ENCODE measurements at regions not wholly inside any gene's neighbourhood (a gene's known extent, or its start where the extent isn't known, plus 50 kb on each side); places are given as distances from the start of the nearest gene placed in this dataset.

GRCh38 chr3:105039004-105039403 is 327.7 kb upstream of the ALCAM start (continued):
- no peak for TF ChIP-seq TSHZ2 (CRISPR knock-in tag; IDR thresholded peaks at IDR 0.05)
- TF ChIP-seq RARB (CRISPR knock-in tag; IDR thresholded peaks at IDR 0.05) = no peak

GRCh38 chr3:105040026-105040622 is 326.6 kb upstream of the ALCAM start:
- TF ChIP-seq ESRRG (CRISPR knock-in tag; IDR thresholded peaks at IDR 0.05) (no peak), ZC3H10 (CRISPR knock-in tag; IDR thresholded peaks at IDR 0.05) (no peak), SNAI2 (CRISPR knock-in tag; IDR thresholded peaks at IDR 0.05) (no peak)
- ATAC-seq = peak; percentile 35

GRCh38 chr3:105042586-105042985 is 324.1 kb upstream of the ALCAM start:
- no peak for ATAC-seq
- TF ChIP-seq CREB5 (CRISPR knock-in tag; IDR thresholded peaks at IDR 0.05; ENCODE audit: low read depth) = no peak
- TF ChIP-seq ESRRG (CRISPR knock-in tag; IDR thresholded peaks at IDR 0.05) = no peak
- no peak for TF ChIP-seq BACH2 (CRISPR knock-in tag; IDR thresholded peaks at IDR 0.05; ENCODE audit: borderline replicate concordance)
- TF ChIP-seq ZNF8 (CRISPR knock-in tag; IDR thresholded peaks at IDR 0.05) = no peak
- TF ChIP-seq TCF4 (CRISPR knock-in tag; IDR thresholded peaks at IDR 0.05; ENCODE audit: borderline replicate concordance) = no peak
- TF ChIP-seq TSHZ2 (CRISPR knock-in tag; IDR thresholded peaks at IDR 0.05) = no peak
- no peak for TF ChIP-seq ZNF70 (CRISPR knock-in tag; IDR thresholded peaks at IDR 0.05)
- no peak for TF ChIP-seq POU6F1 (CRISPR knock-in tag; IDR thresholded peaks at IDR 0.05; ENCODE audit: borderline replicate concordance, low read depth)
- TF ChIP-seq CSRNP3 (CRISPR knock-in tag; IDR thresholded peaks at IDR 0.05) = no peak
- no peak for TF ChIP-seq PPARA (CRISPR knock-in tag; IDR thresholded peaks at IDR 0.05; ENCODE audit: borderline replicate concordance)
- no peak for TF ChIP-seq ZFP3 (CRISPR knock-in tag; IDR thresholded peaks at IDR 0.05)
- no peak for TF ChIP-seq TOX (CRISPR knock-in tag; IDR thresholded peaks at IDR 0.05; ENCODE audit: borderline replicate concordance)
- no peak for TF ChIP-seq ZC3H10 (CRISPR knock-in tag; IDR thresholded peaks at IDR 0.05)
- no peak for TF ChIP-seq PATZ1 (CRISPR knock-in tag; IDR thresholded peaks at IDR 0.05; ENCODE audit: borderline replicate concordance)
- TF ChIP-seq RARB (CRISPR knock-in tag; IDR thresholded peaks at IDR 0.05) = no peak
- no peak for TF ChIP-seq CSDC2 (CRISPR knock-in tag; IDR thresholded peaks at IDR 0.05)
- TF ChIP-seq ISL1 (CRISPR knock-in tag; IDR thresholded peaks at IDR 0.05) = no peak
- TF ChIP-seq ZNF565 (CRISPR knock-in tag; conservative IDR thresholded peaks at IDR 0.05; ENCODE audit: low read depth) = no peak
- TF ChIP-seq ZFP30 (CRISPR knock-in tag; IDR thresholded peaks at IDR 0.05) = no peak
